H1 (cell line): ENCODE measurements at regions not wholly inside any gene's neighbourhood (a gene's known extent, or its start where the extent isn't known, plus 50 kb on each side); places are given as distances from the start of the nearest gene placed in this dataset.

Experiments
- ATF2 ChIP-seq: IDR thresholded peaks from 2 replicates; pipeline ENCODE4 v1.6.1; 2012; ENCODE audit warnings: low read length, inconsistent platforms
- BACH1 ChIP-seq: IDR thresholded peaks from 2 replicates; pipeline ENCODE4 v1.6.1; 2012; ENCODE audit warnings: low read length, improper control_type of control experiment
- BCL11A ChIP-seq, 2 experiments: IDR thresholded peaks; one replicate each; pipeline ENCODE4 v1.6.1; 2011; ENCODE audit warnings: low read depth in 2 of 2, low read length in 2 of 2, mild to moderate bottlenecking in 2 of 2
- BRCA1 ChIP-seq: IDR thresholded peaks from 2 replicates; pipeline ENCODE4 v1.6.1; 2012; ENCODE audit warnings: low read depth, low read length, improper control_type of control experiment
- CBX5 ChIP-seq: fragments of 300-800, 300-1000 bp; sonication (generic); IDR thresholded peaks from 2 replicates; pipeline ENCODE4 v1.7.1; 2016; ENCODE audit warnings: antibody characterized with exemption, low read length, low read depth
- CHD1 ChIP-seq: IDR thresholded peaks from 2 replicates; pipeline ENCODE4 v1.6.1; 2012; ENCODE audit warnings: low read depth, low read length, improper control_type of control experiment
- SIX5 ChIP-seq: IDR thresholded peaks from 2 replicates; pipeline ENCODE4 v1.6.1; 2011; ENCODE audit warnings: mild to moderate bottlenecking, low read depth, low read length
- SP1 ChIP-seq: IDR thresholded peaks from 2 replicates; pipeline ENCODE4 v1.6.1; 2011; ENCODE audit warnings: low read depth, low read length
- SRF ChIP-seq: IDR thresholded peaks from 2 replicates; pipeline ENCODE4 v1.6.1; 2011; ENCODE audit warnings: mild to moderate bottlenecking, low read depth, low read length, moderate library complexity
- TF ChIP-seq, protein P1 (sequence below): fragments of 300-600 bp; sonication (generic); IDR thresholded peaks from 2 replicates; pipeline ENCODE4 v1.7.1; 2012; ENCODE audit warnings: low read length, moderate library complexity, mild to moderate bottlenecking, inconsistent platforms; ENCODE audit not compliant: insufficient replicate concordance

DNA sequence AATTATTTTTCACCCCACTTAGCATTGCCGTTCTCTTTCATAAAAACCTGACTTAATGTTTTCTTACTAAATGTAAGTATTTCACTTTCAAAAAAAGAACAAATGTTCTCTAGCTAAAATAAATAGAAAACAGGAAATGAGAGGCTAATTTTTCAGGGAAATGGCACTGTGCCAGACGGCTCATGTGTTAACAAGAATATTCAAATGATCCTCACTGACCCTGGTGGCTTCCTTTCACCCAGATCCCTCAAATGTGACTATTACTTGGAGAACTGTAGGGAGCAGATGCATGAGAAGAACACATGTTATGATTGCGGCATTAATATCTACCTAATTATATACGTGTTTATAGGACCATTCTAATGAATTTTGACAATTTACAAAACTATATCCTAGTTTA lies 827.7 kb downstream of the SOCS6 start (continued):
- TF ChIP-seq, protein P1, sequence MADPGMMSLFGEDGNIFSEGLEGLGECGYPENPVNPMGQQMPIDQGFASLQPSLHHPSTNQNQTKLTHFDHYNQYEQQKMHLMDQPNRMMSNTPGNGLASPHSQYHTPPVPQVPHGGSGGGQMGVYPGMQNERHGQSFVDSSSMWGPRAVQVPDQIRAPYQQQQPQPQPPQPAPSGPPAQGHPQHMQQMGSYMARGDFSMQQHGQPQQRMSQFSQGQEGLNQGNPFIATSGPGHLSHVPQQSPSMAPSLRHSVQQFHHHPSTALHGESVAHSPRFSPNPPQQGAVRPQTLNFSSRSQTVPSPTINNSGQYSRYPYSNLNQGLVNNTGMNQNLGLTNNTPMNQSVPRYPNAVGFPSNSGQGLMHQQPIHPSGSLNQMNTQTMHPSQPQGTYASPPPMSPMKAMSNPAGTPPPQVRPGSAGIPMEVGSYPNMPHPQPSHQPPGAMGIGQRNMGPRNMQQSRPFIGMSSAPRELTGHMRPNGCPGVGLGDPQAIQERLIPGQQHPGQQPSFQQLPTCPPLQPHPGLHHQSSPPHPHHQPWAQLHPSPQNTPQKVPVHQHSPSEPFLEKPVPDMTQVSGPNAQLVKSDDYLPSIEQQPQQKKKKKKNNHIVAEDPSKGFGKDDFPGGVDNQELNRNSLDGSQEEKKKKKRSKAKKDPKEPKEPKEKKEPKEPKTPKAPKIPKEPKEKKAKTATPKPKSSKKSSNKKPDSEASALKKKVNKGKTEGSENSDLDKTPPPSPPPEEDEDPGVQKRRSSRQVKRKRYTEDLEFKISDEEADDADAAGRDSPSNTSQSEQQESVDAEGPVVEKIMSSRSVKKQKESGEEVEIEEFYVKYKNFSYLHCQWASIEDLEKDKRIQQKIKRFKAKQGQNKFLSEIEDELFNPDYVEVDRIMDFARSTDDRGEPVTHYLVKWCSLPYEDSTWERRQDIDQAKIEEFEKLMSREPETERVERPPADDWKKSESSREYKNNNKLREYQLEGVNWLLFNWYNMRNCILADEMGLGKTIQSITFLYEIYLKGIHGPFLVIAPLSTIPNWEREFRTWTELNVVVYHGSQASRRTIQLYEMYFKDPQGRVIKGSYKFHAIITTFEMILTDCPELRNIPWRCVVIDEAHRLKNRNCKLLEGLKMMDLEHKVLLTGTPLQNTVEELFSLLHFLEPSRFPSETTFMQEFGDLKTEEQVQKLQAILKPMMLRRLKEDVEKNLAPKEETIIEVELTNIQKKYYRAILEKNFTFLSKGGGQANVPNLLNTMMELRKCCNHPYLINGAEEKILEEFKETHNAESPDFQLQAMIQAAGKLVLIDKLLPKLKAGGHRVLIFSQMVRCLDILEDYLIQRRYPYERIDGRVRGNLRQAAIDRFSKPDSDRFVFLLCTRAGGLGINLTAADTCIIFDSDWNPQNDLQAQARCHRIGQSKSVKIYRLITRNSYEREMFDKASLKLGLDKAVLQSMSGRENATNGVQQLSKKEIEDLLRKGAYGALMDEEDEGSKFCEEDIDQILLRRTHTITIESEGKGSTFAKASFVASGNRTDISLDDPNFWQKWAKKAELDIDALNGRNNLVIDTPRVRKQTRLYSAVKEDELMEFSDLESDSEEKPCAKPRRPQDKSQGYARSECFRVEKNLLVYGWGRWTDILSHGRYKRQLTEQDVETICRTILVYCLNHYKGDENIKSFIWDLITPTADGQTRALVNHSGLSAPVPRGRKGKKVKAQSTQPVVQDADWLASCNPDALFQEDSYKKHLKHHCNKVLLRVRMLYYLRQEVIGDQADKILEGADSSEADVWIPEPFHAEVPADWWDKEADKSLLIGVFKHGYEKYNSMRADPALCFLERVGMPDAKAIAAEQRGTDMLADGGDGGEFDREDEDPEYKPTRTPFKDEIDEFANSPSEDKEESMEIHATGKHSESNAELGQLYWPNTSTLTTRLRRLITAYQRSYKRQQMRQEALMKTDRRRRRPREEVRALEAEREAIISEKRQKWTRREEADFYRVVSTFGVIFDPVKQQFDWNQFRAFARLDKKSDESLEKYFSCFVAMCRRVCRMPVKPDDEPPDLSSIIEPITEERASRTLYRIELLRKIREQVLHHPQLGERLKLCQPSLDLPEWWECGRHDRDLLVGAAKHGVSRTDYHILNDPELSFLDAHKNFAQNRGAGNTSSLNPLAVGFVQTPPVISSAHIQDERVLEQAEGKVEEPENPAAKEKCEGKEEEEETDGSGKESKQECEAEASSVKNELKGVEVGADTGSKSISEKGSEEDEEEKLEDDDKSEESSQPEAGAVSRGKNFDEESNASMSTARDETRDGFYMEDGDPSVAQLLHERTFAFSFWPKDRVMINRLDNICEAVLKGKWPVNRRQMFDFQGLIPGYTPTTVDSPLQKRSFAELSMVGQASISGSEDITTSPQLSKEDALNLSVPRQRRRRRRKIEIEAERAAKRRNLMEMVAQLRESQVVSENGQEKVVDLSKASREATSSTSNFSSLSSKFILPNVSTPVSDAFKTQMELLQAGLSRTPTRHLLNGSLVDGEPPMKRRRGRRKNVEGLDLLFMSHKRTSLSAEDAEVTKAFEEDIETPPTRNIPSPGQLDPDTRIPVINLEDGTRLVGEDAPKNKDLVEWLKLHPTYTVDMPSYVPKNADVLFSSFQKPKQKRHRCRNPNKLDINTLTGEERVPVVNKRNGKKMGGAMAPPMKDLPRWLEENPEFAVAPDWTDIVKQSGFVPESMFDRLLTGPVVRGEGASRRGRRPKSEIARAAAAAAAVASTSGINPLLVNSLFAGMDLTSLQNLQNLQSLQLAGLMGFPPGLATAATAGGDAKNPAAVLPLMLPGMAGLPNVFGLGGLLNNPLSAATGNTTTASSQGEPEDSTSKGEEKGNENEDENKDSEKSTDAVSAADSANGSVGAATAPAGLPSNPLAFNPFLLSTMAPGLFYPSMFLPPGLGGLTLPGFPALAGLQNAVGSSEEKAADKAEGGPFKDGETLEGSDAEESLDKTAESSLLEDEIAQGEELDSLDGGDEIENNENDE = no peak
- no peak for TF ChIP-seq ATF2
- TF ChIP-seq SRF = no peak
- TF ChIP-seq CHD1 = no peak
- TF ChIP-seq BACH1 = no peak
- no peak for TF ChIP-seq BRCA1
- no peak for TF ChIP-seq SP1
- TF ChIP-seq CBX5 = no peak
- TF ChIP-seq SIX5 = no peak
- TF ChIP-seq BCL11A (IDR thresholded peaks at IDR 0.05; ENCODE audit: low read depth in 2 of 2, low read length in 2 of 2) = no peak
